ENCODE measurements at regions not wholly inside any gene's neighbourhood (a gene's known extent, or its start where the extent isn't known, plus 50 kb on each side); places are given as distances from the start of the nearest gene placed in this dataset.

DNA sequence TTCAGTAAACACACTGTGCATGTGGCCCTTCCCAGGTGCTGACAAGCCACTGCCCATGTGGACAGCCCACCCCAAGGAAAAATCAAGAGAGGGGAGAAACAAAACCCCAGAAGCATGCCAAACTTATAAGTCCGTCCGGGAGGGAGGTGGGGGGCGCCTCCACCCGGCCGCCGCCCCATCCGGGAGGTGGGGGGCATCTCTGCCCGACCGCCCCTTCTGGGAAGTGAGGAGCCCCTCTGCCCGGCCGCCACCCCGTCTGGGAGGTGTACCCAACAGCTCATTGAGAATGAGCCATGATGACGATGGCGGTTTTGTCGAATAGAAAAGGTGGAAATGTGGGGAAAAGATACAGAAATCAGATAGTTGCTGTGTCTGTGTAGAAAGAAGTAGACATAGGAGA, 53.8 kb upstream of the C2CD4B start:
- Mint-ChIP-seq H3K27ac (no peak overlapping the region), H3K27me3 (peaks cover 1% of the 10 kb centered on the region), H3K36me3 (ENCODE audit: low read depth) (no peaks in the 10 kb centered on the region), H3K4me1 (ENCODE audit: low read depth) (no peaks in the 10 kb centered on the region), H3K9me3 (peaks cover 38% of the 10 kb centered on the region), H3K4me3 (no peak overlapping the region)
- intact Hi-C loops (cut with micrococcal nuclease): no loop called here

DNA sequence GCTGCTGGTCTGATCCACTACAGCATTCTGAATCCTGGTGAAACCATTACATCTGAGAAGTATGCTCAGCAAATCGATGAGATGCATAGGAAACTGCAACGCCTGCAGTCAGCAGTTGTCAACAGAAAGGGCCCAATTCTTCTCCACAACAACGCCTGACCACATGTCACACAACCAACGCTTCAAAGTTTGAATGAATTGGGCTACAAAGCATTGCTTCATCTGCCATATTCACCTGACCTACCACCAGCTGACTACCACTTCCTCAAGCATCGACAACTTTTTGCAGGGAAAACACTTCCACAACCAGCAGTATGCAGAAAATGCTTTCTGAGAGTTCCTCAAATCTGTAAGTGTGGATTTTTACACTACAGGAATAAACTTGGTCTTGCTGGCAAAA, 54.7 kb upstream of the C2CD4B start:
- H3K4me1 Mint-ChIP-seq (ENCODE audit: low read depth): no peaks in the 10 kb centered on the region
- H3K27ac Mint-ChIP-seq: no peak overlapping the region
- H3K4me3 Mint-ChIP-seq: no peak overlapping the region
- no peaks in the 10 kb centered on the region for H3K36me3 Mint-ChIP-seq (ENCODE audit: low read depth)
- peaks cover 43% of the 10 kb centered on the region for H3K9me3 Mint-ChIP-seq
- intact Hi-C loops (cut with micrococcal nuclease): no loop called here
- H3K27me3 Mint-ChIP-seq: peaks cover 4% of the 10 kb centered on the region

DNA sequence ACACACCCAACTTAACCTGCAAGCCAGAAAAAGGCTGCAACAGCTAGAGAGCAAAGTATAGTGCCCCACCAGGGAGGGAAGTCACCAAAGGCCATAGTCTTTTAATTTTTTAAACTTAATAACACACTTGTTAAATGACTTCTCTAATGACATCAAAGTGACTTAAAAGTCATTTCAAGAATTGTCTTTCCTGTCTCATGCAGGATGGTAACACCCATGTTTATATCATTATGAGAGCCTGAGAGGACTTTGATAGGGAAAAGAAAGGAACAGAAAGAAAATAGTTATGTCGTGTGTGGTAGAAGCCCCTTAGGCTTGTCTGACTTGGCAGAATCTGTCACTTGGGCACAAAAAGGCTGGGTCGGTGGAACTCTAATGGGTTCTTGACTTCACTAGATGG, 57.9 kb upstream of the C2CD4B start:
- intact Hi-C loops (cut with micrococcal nuclease): no loop called here
- Mint-ChIP-seq H3K4me1 (ENCODE audit: low read depth) (no peaks in the 10 kb centered on the region), H3K27ac (no peak overlapping the region), H3K27me3 (peaks cover 5% of the 10 kb centered on the region), H3K36me3 (ENCODE audit: low read depth) (no peaks in the 10 kb centered on the region), H3K4me3 (no peak overlapping the region), H3K9me3 (peaks cover 21% of the 10 kb centered on the region)

- intact Hi-C loops (cut with micrococcal nuclease): no loop called here
- no peaks in the 10 kb centered on the region for H3K36me3 Mint-ChIP-seq (ENCODE audit: low read depth)
- peaks cover 10% of the 10 kb centered on the region for H3K9me3 Mint-ChIP-seq
- H3K4me3 Mint-ChIP-seq: no peak overlapping the region
- no peaks in the 10 kb centered on the region for H3K4me1 Mint-ChIP-seq (ENCODE audit: low read depth)
- H3K27me3 Mint-ChIP-seq: peaks cover 12% of the 10 kb centered on the region
- no peak overlapping the region for H3K27ac Mint-ChIP-seq
These were observed 63.5 kb upstream of the C2CD4B start for GRCh38 chr15:62228604-62229003.

GRCh38 chr15:62231856-62232255, 66.8 kb upstream of the C2CD4B start:
- Mint-ChIP-seq H3K36me3 (ENCODE audit: low read depth) (no peaks in the 10 kb centered on the region), H3K9me3 (no peaks in the 10 kb centered on the region), H3K27me3 (peaks cover 9% of the 10 kb centered on the region), H3K27ac (no peak overlapping the region), H3K4me3 (no peak overlapping the region), H3K4me1 (ENCODE audit: low read depth) (no peaks in the 10 kb centered on the region)
- intact Hi-C loops (cut with micrococcal nuclease): no loop called here

DNA sequence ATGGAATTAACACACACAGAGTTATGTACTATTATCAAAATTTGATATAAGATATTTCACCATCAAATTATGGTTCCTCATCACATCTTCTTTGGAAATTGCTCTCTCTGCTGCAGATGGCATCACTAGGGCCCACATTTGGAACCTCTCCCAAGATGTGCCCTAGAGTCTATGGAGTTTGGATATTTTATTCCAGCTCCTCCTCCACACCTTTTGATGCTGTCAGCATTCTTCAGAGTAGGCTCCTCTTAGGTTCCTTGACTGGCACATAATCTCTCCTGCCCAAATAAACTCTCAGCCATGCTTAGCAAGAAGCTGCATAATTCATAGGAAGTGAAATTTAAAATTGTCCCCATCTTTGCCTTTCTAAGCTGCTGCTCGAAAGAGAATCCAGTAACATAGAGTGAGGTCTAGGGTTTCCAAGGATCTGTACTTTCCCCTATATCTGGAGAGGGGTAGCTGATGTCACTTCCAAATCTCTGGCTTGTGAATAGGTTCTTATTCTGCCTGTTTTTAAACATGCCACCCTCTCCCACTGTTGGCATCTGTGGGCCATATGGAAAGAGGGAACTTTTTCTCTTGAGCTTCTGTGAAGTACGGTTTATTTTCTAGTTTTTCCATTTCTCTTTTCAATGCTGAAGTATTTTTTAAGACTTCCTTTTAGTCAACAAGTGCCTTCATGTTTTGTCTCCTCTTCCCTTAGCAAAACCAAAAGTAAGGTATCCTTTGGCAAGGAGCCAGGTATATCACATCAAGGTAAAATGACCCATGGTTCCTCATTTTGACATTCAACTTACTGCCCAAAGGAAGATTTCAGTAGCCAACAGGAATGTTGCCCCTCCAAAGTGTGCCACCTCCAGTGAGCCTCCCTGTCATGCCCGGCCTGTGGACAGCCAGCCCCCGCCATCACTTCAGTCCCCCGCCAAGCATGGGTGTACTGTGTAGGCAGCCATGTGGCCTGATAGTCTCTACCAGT, 75.3 kb upstream of the C2CD4B start:
- no peaks in the 10 kb centered on the region for H3K4me1 Mint-ChIP-seq (ENCODE audit: low read depth)
- no peaks in the 10 kb centered on the region for H3K36me3 Mint-ChIP-seq (ENCODE audit: low read depth)
- H3K27ac Mint-ChIP-seq: no peak overlapping the region
- H3K4me3 Mint-ChIP-seq: no peak overlapping the region
- intact Hi-C loops (cut with micrococcal nuclease): no loop called here
- H3K27me3 Mint-ChIP-seq: no peaks in the 10 kb centered on the region
- no peaks in the 10 kb centered on the region for H3K9me3 Mint-ChIP-seq

DNA sequence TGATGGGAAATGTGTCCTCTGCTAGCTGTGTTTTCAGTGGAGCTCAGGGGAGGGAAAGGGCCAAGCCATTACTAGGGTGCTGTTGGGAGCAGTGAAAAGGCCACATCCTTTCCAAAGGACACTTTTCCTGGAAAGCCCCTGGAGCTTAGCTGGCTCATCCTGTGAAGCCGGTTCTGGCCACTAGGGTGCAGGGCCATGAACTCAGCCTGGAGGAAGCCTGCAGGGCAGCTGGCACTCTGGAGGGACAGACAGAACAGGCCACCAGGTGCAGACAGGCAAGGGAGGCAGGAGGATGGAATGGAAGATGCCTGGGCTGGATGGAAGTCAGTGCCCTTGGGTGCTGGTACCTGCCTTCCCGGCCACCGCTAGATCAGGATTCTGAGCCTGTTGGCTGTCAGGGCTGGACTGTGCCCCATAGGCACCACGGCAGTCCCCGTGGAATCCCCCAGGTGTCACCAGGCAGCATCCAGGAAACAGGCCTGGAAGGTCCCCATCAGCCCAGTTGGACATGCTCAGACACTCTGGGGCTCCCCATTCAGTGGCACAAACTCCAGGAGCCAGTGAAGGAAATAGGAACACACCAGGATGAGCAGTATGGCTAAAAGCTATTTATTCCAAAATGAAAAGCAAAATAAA, 76.2 kb upstream of the C2CD4B start:
- H3K27me3 Mint-ChIP-seq: no peaks in the 10 kb centered on the region
- H3K4me3 Mint-ChIP-seq: no peak overlapping the region
- H3K9me3 Mint-ChIP-seq: no peaks in the 10 kb centered on the region
- intact Hi-C loops (cut with micrococcal nuclease): no loop called here
- H3K27ac Mint-ChIP-seq: no peak overlapping the region
- no peaks in the 10 kb centered on the region for H3K36me3 Mint-ChIP-seq (ENCODE audit: low read depth)
- no peaks in the 10 kb centered on the region for H3K4me1 Mint-ChIP-seq (ENCODE audit: low read depth)

DNA sequence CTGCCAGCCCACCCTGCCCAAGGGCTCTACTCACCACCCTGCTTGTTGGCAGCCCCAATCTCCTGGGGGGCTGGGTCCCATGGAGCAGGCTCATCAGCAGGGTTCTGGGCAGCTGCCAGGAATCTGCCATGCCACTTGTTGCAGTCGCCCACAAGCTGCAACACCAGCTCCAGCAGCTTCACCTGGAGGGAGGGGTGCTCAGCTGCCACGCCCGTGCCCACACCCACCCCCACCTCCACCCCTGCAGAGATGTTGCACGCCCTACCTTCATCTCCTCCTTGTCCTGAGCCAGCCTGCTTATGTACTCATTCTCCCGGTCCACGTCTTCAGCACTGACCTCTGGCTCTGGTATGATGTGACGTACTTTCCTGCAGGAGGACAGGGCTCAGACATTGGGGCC, 77.9 kb upstream of the C2CD4B start:
- H3K9me3 Mint-ChIP-seq: no peaks in the 10 kb centered on the region
- intact Hi-C loops (cut with micrococcal nuclease): no loop called here
- H3K27ac Mint-ChIP-seq: no peak overlapping the region
- H3K4me1 Mint-ChIP-seq (ENCODE audit: low read depth): no peaks in the 10 kb centered on the region
- H3K36me3 Mint-ChIP-seq (ENCODE audit: low read depth): no peaks in the 10 kb centered on the region
- H3K27me3 Mint-ChIP-seq: no peaks in the 10 kb centered on the region
- no peak overlapping the region for H3K4me3 Mint-ChIP-seq

DNA sequence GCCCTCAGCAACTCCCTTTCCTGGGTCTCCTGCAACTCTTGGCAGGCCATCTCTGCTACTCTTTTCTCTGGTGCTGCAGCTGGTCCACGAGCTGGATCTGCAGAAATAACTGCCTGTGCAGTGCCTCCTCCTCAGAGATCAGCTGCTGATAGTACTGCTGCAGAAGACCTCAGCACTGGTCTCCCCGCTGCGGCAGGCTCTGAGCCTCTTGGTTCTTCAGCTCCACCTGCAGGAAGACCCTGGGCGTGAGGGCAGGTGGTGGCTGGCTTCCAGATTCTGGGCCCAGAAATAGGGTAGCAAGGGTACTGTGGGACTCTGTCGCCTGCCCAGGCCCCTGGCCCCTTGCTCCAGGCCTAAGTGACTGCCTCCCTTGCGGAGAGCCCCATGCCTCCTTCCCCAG, 79.7 kb upstream of the C2CD4B start:
- no peak overlapping the region for H3K27ac Mint-ChIP-seq
- no peaks in the 10 kb centered on the region for H3K27me3 Mint-ChIP-seq
- no peaks in the 10 kb centered on the region for H3K9me3 Mint-ChIP-seq
- intact Hi-C loops (cut with micrococcal nuclease): no loop called here
- H3K4me1 Mint-ChIP-seq (ENCODE audit: low read depth): no peaks in the 10 kb centered on the region
- H3K4me3 Mint-ChIP-seq: no peak overlapping the region
- no peaks in the 10 kb centered on the region for H3K36me3 Mint-ChIP-seq (ENCODE audit: low read depth)

DNA sequence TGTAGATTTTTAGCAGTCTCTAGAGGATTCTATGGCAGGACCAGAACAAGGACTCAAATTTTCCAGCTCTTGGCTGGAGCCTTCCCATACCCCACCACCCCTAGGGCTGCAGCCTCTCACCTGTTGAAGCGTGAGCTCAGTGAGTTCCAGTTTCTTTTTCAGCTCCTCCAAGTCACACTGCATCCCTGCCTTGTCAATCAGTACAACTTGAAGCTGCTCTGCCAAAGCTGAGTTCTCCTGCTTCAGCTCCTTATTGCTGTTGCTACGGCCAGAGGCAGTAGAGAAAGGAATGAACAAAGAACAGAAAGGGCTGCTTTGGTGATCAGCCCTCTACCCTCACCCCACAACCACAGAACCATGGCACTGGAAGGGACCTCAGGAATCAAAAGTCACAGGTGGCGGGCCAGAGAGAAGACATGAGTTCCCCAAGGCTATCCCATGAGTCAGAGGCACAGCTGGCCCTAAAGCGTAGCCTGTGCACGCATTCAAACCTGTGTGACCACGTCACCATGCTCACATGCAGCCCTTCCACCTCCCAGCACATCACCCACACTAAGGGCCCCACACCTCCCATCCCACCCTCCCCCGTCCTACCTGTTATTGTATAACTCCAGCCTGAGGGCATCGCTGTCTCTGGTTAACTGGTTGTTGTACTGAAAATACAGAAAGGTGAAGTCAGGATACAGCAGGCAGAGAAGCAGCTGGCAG, 83.3 kb upstream of the C2CD4B start:
- intact Hi-C loops (cut with micrococcal nuclease): no loop called here
- no peak overlapping the region for H3K27ac Mint-ChIP-seq
- no peaks in the 10 kb centered on the region for H3K4me1 Mint-ChIP-seq (ENCODE audit: low read depth)
- no peak overlapping the region for H3K4me3 Mint-ChIP-seq
- H3K36me3 Mint-ChIP-seq (ENCODE audit: low read depth): no peaks in the 10 kb centered on the region
- H3K9me3 Mint-ChIP-seq: no peaks in the 10 kb centered on the region
- no peaks in the 10 kb centered on the region for H3K27me3 Mint-ChIP-seq

DNA sequence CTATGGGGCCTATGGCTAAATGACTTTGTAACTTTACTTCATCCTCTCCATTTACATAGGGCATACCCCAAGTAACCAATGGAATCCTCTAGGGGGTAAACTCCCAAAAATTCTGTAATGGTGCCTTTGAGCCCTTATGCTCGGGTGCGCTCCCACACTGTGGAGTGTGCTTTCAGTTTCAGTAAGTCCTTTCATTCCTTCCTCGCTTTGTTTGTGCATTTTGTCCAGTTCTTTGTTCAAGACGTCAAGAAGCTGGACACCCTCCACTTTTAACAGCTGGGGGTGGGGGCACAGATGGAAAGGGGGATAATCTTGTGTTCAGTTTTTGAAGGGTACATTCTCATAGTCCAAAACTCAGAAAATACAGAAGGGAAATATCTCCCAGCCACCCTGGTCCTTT, 84.4 kb upstream of the C2CD4B start:
- Mint-ChIP-seq H3K9me3 (no peaks in the 10 kb centered on the region), H3K36me3 (ENCODE audit: low read depth) (no peaks in the 10 kb centered on the region), H3K27me3 (no peaks in the 10 kb centered on the region), H3K4me3 (no peak overlapping the region), H3K4me1 (ENCODE audit: low read depth) (no peaks in the 10 kb centered on the region), H3K27ac (no peak overlapping the region)
- intact Hi-C loops (cut with micrococcal nuclease): no loop called here

GRCh38 chr15:62250186-62250585, 85.1 kb upstream of the C2CD4B start:
- intact Hi-C loops (cut with micrococcal nuclease): no loop called here
- no peaks in the 10 kb centered on the region for H3K9me3 Mint-ChIP-seq
- H3K27ac Mint-ChIP-seq: no peak overlapping the region
- no peaks in the 10 kb centered on the region for H3K27me3 Mint-ChIP-seq
- H3K4me3 Mint-ChIP-seq: no peak overlapping the region
- H3K4me1 Mint-ChIP-seq (ENCODE audit: low read depth): no peaks in the 10 kb centered on the region
- no peaks in the 10 kb centered on the region for H3K36me3 Mint-ChIP-seq (ENCODE audit: low read depth)

DNA sequence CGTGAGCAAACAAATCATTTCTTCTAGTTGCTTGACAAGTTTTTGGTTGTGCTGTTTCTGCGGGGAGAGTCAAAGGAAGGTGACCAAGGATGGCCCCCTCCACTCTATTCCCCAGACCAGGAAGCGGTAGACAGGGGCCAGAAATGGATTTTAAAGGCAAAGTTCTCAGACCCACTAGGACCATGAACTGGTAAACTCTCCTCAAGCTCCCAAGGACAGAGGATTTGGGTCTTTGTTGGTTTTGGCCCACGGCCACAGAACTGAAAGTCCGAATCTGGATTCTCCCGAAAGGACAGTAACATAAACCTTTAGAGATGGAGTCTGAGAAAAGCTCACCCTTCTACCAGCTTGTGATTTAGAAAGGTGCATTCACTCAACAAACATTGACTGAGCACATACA, 85.9 kb upstream of the C2CD4B start:
- Mint-ChIP-seq H3K27ac (no peak overlapping the region), H3K4me3 (no peak overlapping the region), H3K36me3 (ENCODE audit: low read depth) (no peaks in the 10 kb centered on the region), H3K27me3 (peaks cover 2% of the 10 kb centered on the region), H3K4me1 (ENCODE audit: low read depth) (no peaks in the 10 kb centered on the region), H3K9me3 (no peaks in the 10 kb centered on the region)
- intact Hi-C loops (cut with micrococcal nuclease): no loop called here

DNA sequence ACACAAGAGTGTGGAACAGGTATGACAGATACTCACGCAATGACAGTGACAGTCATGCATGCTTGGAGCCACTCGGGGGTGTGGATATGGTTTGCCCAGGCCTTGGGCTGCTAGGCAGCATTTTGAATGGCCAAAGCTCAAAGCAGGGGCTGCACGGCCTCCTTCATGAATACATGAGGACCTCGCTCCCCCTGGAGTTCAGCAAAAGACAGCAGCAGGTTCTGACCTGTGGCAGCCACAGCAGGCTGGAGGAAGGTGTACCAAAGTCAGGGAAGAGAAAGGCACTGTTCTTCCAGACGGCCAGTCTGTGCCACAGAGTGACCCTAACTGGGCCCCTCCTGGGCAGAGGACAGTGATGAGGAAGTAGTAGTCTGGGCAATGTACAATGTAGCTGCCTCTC, 88.2 kb upstream of the C2CD4B start:
- Mint-ChIP-seq H3K9me3 (peaks cover 2% of the 10 kb centered on the region), H3K4me3 (no peak overlapping the region), H3K4me1 (ENCODE audit: low read depth) (no peaks in the 10 kb centered on the region), H3K27ac (no peak overlapping the region), H3K27me3 (peaks cover 2% of the 10 kb centered on the region), H3K36me3 (ENCODE audit: low read depth) (no peaks in the 10 kb centered on the region)
- intact Hi-C loops (cut with micrococcal nuclease): no loop called here
